Lung (tissue), 11 donors: ENCODE measurements at regions not wholly inside any gene's neighbourhood (a gene's known extent, or its start where the extent isn't known, plus 50 kb on each side); places are given as distances from the start of the nearest gene placed in this dataset.

Experiments
- ATAC-seq: fragments of 200-7000 bp; cut with Tn5 transposase; one replicate; pipeline ENCODE4 v1.9.1; 2020; ENCODE audit warnings: moderate number of reproducible peaks; ENCODE audit not compliant: insufficient read depth, low FRiP score
- DNase-seq, 3 donors: peaks; one replicate each; pipeline ENCODE4 v3.0.0-alpha.2; 2013 to 2017
- H3K27ac ChIP-seq, 2 donors: one replicate each; pipeline ENCODE4 v1.5.1; 2013; ENCODE audit warnings: mild to moderate bottlenecking in 2 of 2, moderate library complexity in 2 of 2, control low read depth in 1 of 2, inconsistent platforms in 1 of 2, low read depth in 1 of 2, low read length in 1 of 2
- H3K27me3 ChIP-seq, 3 donors: one replicate each; pipeline ENCODE4 v1.5.1; 2013; ENCODE audit warnings: low read length in 2 of 3; ENCODE audit not compliant: control insufficient read depth in 3 of 3, insufficient read depth in 3 of 3
- H3K36me3 ChIP-seq, 4 donors: one replicate each; pipeline ENCODE4 v1.5.1; 2013; ENCODE audit warnings: low read length in 4 of 4, mild to moderate bottlenecking in 1 of 4, moderate library complexity in 1 of 4; ENCODE audit not compliant: control insufficient read depth in 4 of 4, insufficient read depth in 4 of 4
- H3K4me1 ChIP-seq, 5 donors: one replicate each; pipeline ENCODE4 v1.5.1; 2013; ENCODE audit warnings: low read length in 5 of 5, mild to moderate bottlenecking in 2 of 5, moderate library complexity in 1 of 5; ENCODE audit not compliant: control insufficient read depth in 5 of 5, insufficient read depth in 5 of 5
- H3K4me3 ChIP-seq: one replicate; pipeline ENCODE4 v1.5.1; 2013; ENCODE audit warnings: mild to moderate bottlenecking, control low read depth, moderate library complexity
- H3K9ac ChIP-seq, 2 donors: one replicate each; pipeline ENCODE4 v1.5.1; 2013; ENCODE audit warnings: low read length in 2 of 2, control low read depth in 1 of 2; ENCODE audit not compliant: insufficient read depth in 1 of 2
- H3K9me3 ChIP-seq, 4 donors: one replicate each; pipeline ENCODE4 v1.5.1; 2013; ENCODE audit warnings: low read length in 3 of 4, mild to moderate bottlenecking in 1 of 4, moderate library complexity in 1 of 4; ENCODE audit not compliant: control insufficient read depth in 4 of 4, insufficient read depth in 3 of 4
- WGBS, 2 donors: extraction: QIAGEN DNeasy Blood & Tissue Kit; methylation state at CpG; one replicate each; pipeline ENCODE4 v1.1.7; 2013; 5-methylcytosine and 5-hydroxymethylcytosine counted together
- TF ChIP-seq, protein P1 (sequence below): IDR thresholded peaks from 2 replicates; pipeline ENCODE4 v1.5.1; 2012; ENCODE audit warnings: mild to moderate bottlenecking; ENCODE audit errors: control extremely low read depth, extremely low read depth
- donor health status: control.
- donor health status: control.
- donor health status: Bipolar disorder and iron deficiency.
- donor health status: healthy.
- donor health status: DM: yes; HTN: yes; CAD: no.

DNA sequence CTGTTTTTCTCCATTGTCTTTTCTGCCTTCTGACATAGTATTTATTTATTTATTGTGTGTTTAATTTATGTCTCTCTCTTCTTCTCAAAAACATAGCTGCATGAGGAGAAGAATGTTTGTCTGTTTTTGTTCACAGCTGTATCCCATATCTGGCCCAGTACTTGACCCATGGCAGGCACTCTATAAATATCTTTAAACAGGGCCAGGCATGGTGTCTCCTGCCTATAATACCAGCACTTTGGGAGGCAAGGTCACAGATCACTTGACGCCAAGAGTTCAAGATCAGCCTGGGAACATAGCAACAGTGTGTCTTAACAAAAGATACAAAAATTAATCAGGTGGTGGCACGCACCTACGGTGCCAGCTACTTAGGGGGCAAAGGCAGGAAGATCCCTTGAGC, 361.3 kb upstream of the KLHL29 start:
- ATAC-seq (no peak), DNase-seq (no peak)
- no peaks in the 10 kb centered on the region for H3K9me3 ChIP-seq
- H3K4me1 ChIP-seq: no peaks in the 10 kb centered on the region
- no peak overlapping the region for H3K9ac ChIP-seq
- WGBS, 2 donors: 57 to 60% methylated on average over 3 of the region's 3 CpGs
- H3K27me3 ChIP-seq: peaks cover 0 to 3% (median 0%) of the 10 kb centered on the region in 3 donors
- TF ChIP-seq, protein P1, sequence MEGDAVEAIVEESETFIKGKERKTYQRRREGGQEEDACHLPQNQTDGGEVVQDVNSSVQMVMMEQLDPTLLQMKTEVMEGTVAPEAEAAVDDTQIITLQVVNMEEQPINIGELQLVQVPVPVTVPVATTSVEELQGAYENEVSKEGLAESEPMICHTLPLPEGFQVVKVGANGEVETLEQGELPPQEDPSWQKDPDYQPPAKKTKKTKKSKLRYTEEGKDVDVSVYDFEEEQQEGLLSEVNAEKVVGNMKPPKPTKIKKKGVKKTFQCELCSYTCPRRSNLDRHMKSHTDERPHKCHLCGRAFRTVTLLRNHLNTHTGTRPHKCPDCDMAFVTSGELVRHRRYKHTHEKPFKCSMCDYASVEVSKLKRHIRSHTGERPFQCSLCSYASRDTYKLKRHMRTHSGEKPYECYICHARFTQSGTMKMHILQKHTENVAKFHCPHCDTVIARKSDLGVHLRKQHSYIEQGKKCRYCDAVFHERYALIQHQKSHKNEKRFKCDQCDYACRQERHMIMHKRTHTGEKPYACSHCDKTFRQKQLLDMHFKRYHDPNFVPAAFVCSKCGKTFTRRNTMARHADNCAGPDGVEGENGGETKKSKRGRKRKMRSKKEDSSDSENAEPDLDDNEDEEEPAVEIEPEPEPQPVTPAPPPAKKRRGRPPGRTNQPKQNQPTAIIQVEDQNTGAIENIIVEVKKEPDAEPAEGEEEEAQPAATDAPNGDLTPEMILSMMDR: no peak
- no peak overlapping the region for H3K27ac ChIP-seq
- no peak overlapping the region for H3K4me3 ChIP-seq
- H3K36me3 ChIP-seq: no peaks in the 10 kb centered on the region

DNA sequence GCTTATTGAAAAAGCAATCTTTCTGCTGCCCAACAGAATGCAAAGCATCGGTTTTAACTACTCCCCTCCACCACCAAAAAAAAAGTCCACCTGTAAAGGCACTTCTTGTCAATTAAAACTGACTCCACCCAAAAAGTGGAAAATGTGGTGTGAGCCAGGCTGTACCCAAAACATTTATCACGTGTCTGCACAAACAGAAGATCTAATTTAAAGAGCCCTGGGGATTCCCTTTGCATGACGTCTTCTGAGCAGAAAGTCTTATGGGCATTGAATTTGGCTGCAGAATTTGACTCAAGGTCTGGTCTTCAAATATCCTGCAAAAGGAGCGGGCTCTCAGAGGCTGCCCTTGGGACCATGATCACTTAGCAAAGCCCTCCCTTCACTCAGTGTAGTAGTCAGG, 358.3 kb upstream of the KLHL29 start:
- peaks cover 0 to 3% (median 0%) of the 10 kb centered on the region in 3 donors for H3K27me3 ChIP-seq
- no peak overlapping the region for H3K27ac ChIP-seq
- 87 to 89% methylated on average over 4 of the region's 4 CpGs for WGBS, 2 donors
- H3K4me1 ChIP-seq: no peaks in the 10 kb centered on the region
- H3K9me3 ChIP-seq: no peaks in the 10 kb centered on the region
- H3K4me3 ChIP-seq: no peak overlapping the region
- TF ChIP-seq, protein P1: no peak
- no peak overlapping the region for H3K9ac ChIP-seq
- H3K36me3 ChIP-seq: no peaks in the 10 kb centered on the region
- ATAC-seq (no peak), DNase-seq (no peak)

DNA sequence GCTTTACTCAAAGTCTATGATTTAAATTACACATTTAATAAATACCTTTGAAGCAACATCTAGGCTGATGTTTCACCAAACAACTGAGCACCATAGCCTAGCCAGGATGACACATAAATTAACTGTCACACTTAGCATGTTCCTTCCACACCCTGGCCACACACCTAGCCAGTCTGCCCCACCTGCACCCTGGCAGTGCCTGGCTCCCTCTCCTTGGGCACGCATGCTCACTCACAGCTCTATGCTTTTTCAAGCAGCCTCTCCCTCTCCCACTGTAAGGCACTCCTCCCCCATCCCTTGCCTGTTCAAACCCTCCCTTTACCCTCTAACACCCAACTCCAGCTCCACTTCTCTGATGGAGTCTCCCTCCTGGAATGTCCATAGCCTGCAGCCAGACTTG, 357.6 kb upstream of the KLHL29 start:
- TF ChIP-seq, protein P1: no peak
- 75 to 86% methylated on average over 1 of the region's 1 CpG for WGBS, 2 donors
- H3K4me3 ChIP-seq: no peak overlapping the region
- H3K36me3 ChIP-seq: no peaks in the 10 kb centered on the region
- no peak overlapping the region for H3K9ac ChIP-seq
- H3K27ac ChIP-seq: no peak overlapping the region
- H3K27me3 ChIP-seq: peaks cover 0 to 3% (median 0%) of the 10 kb centered on the region in 3 donors
- no peaks in the 10 kb centered on the region for H3K4me1 ChIP-seq
- ATAC-seq (no peak), DNase-seq (no peak)
- H3K9me3 ChIP-seq: no peaks in the 10 kb centered on the region

DNA sequence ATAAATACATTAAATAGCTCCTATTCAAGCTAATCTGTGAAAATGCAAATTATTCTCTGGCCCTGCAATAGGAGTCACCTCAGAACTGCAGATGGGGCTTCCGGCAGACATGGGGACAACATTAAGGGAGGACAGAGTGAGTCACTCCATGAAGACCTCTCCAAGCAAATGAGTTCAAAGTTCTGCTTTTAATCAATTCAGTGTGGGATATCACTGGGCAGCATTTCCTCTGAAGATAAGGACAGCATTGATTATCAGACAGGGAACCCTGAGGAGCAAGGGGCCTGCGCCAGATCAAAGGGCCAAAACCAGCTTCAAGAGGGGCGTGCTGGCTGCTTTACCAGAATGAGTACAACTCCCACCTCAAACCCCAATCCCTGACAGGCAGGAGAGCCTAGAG, 356.9 kb upstream of the KLHL29 start:
- no peak for DNase-seq
- Histone ChIP-seq H3K27me3 (peaks cover 0 to 3% (median 0%) of the 10 kb centered on the region in 3 donors), H3K4me1 (no peaks in the 10 kb centered on the region), H3K27ac (no peak overlapping the region), H3K36me3 (no peaks in the 10 kb centered on the region), H3K4me3 (no peak overlapping the region), H3K9me3 (no peaks in the 10 kb centered on the region), H3K9ac (no peak overlapping the region)
- WGBS, 2 donors: 75 to 76% methylated on average over 3 of the region's 3 CpGs
- ATAC-seq: no peak
- TF ChIP-seq, protein P1: no peak
